ENCODE measurements at regions not wholly inside any gene's neighbourhood (a gene's known extent, or its start where the extent isn't known, plus 50 kb on each side); places are given as distances from the start of the nearest gene placed in this dataset.

GRCh38 chr14:58954901-58955861, 233.3 kb upstream of the DAAM1 start:
- Mint-ChIP-seq H3K36me3 (no peaks in the 10 kb centered on the region), H3K27ac (peak overlapping the region; percentile 70), H3K4me1 (peaks cover 20% of the 10 kb centered on the region), H3K9me3 (peaks cover 11% of the 10 kb centered on the region), H3K4me3 (no peak overlapping the region), H3K27me3 (ENCODE audit: insufficient read depth, low read depth) (peaks cover 2% of the 10 kb centered on the region)
- Histone ChIP-seq H3K9me3 (ENCODE audit: low read depth) (no peaks in the 10 kb centered on the region), H3K36me3 (no peaks in the 10 kb centered on the region), H3K27ac (peak overlapping the region; percentile 71), H3F3A (ENCODE audit: low read depth) (peaks cover 19% of the 10 kb centered on the region), H3K79me2 (ENCODE audit: low read depth) (no peaks in the 10 kb centered on the region), H3K9ac (no peak overlapping the region), H2AFZ (replicated peaks) (peak overlapping the region; percentile 69), H4K20me1 (ENCODE audit: low read depth) (no peaks in the 10 kb centered on the region), H3K27me3 (no peaks in the 10 kb centered on the region), H3K4me1 (peaks cover 24% of the 10 kb centered on the region), H3K4me2 (peak overlapping the region; percentile 30), H3K4me3 (no peak overlapping the region)
- TF ChIP-seq EZH2phosphoT487 (IDR thresholded peaks at IDR 0.05) (no peak), CTCF (IDR thresholded peaks at IDR 0.05) (no peak), EZH2 (IDR thresholded peaks at IDR 0.05) (no peak)
- peak; percentile 28 for DNase-seq (ENCODE audit: low spot score)

GRCh38 chr14:58961045-58961731, 227.3 kb upstream of the DAAM1 start:
- Mint-ChIP-seq H3K4me1 (peaks cover 5% of the 10 kb centered on the region), H3K36me3 (no peaks in the 10 kb centered on the region), H3K27ac (no peak overlapping the region), H3K4me3 (no peak overlapping the region), H3K9me3 (no peaks in the 10 kb centered on the region), H3K27me3 (ENCODE audit: insufficient read depth, low read depth) (peaks cover 2% of the 10 kb centered on the region)
- no peak for TF ChIP-seq EZH2phosphoT487 (IDR thresholded peaks at IDR 0.05)
- no peak for TF ChIP-seq EZH2 (IDR thresholded peaks at IDR 0.05)
- no peak for TF ChIP-seq CTCF (IDR thresholded peaks at IDR 0.05)
- Histone ChIP-seq H3K9me3 (ENCODE audit: low read depth) (no peaks in the 10 kb centered on the region), H3K27me3 (no peaks in the 10 kb centered on the region), H3K79me2 (ENCODE audit: low read depth) (no peaks in the 10 kb centered on the region), H2AFZ (replicated peaks) (peak overlapping the region; percentile 34), H3K36me3 (no peaks in the 10 kb centered on the region), H4K20me1 (ENCODE audit: low read depth) (no peaks in the 10 kb centered on the region), H3K27ac (no peak overlapping the region), H3K4me2 (no peak overlapping the region), H3K4me3 (no peak overlapping the region), H3K9ac (no peak overlapping the region), H3F3A (ENCODE audit: low read depth) (no peaks in the 10 kb centered on the region), H3K4me1 (peaks cover under 1% of the 10 kb centered on the region)
- no peak for DNase-seq (ENCODE audit: low spot score)

- H3K27me3 ChIP-seq = no peaks in the 10 kb centered on the region
- no peaks in the 10 kb centered on the region for H3K79me2 ChIP-seq (ENCODE audit: low read depth)
- H3F3A ChIP-seq (ENCODE audit: low read depth) = no peaks in the 10 kb centered on the region
- no peaks in the 10 kb centered on the region for H3K4me1 Mint-ChIP-seq
- no peak overlapping the region for H3K27ac ChIP-seq
- H3K4me3 Mint-ChIP-seq = no peak overlapping the region
- H3K4me2 ChIP-seq = no peak overlapping the region
- H2AFZ ChIP-seq (replicated peaks) = no peak overlapping the region
- DNase-seq (ENCODE audit: low spot score) = no peak
- H3K4me3 ChIP-seq = no peak overlapping the region
- no peaks in the 10 kb centered on the region for H4K20me1 ChIP-seq (ENCODE audit: low read depth)
- H3K4me1 ChIP-seq = no peaks in the 10 kb centered on the region
- no peaks in the 10 kb centered on the region for H3K9me3 Mint-ChIP-seq
- H3K36me3 ChIP-seq = no peaks in the 10 kb centered on the region
- H3K9me3 ChIP-seq (ENCODE audit: low read depth) = no peaks in the 10 kb centered on the region
- H3K36me3 Mint-ChIP-seq = no peaks in the 10 kb centered on the region
- no peak overlapping the region for H3K9ac ChIP-seq
- H3K27me3 Mint-ChIP-seq (ENCODE audit: insufficient read depth, low read depth) = no peaks in the 10 kb centered on the region
- TF ChIP-seq EZH2phosphoT487 (IDR thresholded peaks at IDR 0.05) = no peak
- TF ChIP-seq CTCF (IDR thresholded peaks at IDR 0.05) = no peak
- TF ChIP-seq EZH2 (IDR thresholded peaks at IDR 0.05) = no peak
- H3K27ac Mint-ChIP-seq = no peak overlapping the region
Measured at GRCh38 chr14:58963873-58964597, 224.4 kb upstream of the DAAM1 start.

All from neural progenitor cell (in vitro differentiated cells).